ENCODE measurements at regions not wholly inside any gene's neighbourhood (a gene's known extent, or its start where the extent isn't known, plus 50 kb on each side); places are given as distances from the start of the nearest gene placed in this dataset.
"Not testable (repeated sequence)": the region's sequence is repeated elsewhere in the genome, so short reads cannot be mapped to it uniquely, and the experiment has no call there.

GRCh38 chr20:57104113-57104512, 162.3 kb downstream of the BMP7 start:
- DNase-seq (ENCODE audit: low spot score), result no peak

- no peak for DNase-seq (ENCODE audit: low spot score)
Observed at GRCh38 chr20:57104651-57105204, 161.7 kb downstream of the BMP7 start.

GRCh38 chr20:57106030-57106682, 160.3 kb downstream of the BMP7 start:
- no peak for DNase-seq (ENCODE audit: low spot score)

GRCh38 chr20:57106692-57107091, 159.7 kb downstream of the BMP7 start:
- DNase-seq (ENCODE audit: low spot score), result no peak

- DNase-seq (ENCODE audit: low spot score), result no peak
Observed at GRCh38 chr20:57107208-57107607, 159.2 kb downstream of the BMP7 start.

GRCh38 chr20:57108218-57108617, 158.2 kb downstream of the BMP7 start:
- DNase-seq (ENCODE audit: low spot score), result no peak

- no peak for DNase-seq (ENCODE audit: low spot score)
Observed at GRCh38 chr20:57108742-57109570, 157.5 kb downstream of the BMP7 start.

- DNase-seq (ENCODE audit: low spot score), result no peak
Observed at GRCh38 chr20:57109571-57109953, 156.9 kb downstream of the BMP7 start.

- DNase-seq (ENCODE audit: low spot score), result not testable (repeated sequence)
Observed at GRCh38 chr20:57110121-57111027, 156.1 kb downstream of the BMP7 start.

- no peak for DNase-seq (ENCODE audit: low spot score)
Observed at GRCh38 chr20:57111028-57111373, 155.4 kb downstream of the BMP7 start.

- no peak for DNase-seq (ENCODE audit: low spot score)
Observed at GRCh38 chr20:57112448-57112847, 154.0 kb downstream of the BMP7 start.

GRCh38 chr20:57114290-57115005, 152.0 kb downstream of the BMP7 start:
- DNase-seq (ENCODE audit: low spot score), result no peak

GRCh38 chr20:57117296-57117695, 149.1 kb downstream of the BMP7 start:
- no peak for DNase-seq (ENCODE audit: low spot score)

GRCh38 chr20:57118107-57118769, 148.2 kb downstream of the BMP7 start:
- DNase-seq (ENCODE audit: low spot score), result no peak

Measured in AG08396 (cell line).